Lower leg skin (tissue), 4 donors: ENCODE measurements at regions not wholly inside any gene's neighbourhood (a gene's known extent, or its start where the extent isn't known, plus 50 kb on each side); places are given as distances from the start of the nearest gene placed in this dataset.

Experiments used
- DNase-seq, 2 donors: peaks; one replicate each; pipeline ENCODE4 v3.0.0-alpha.2; 2019; ENCODE audit warnings: low spot score in 2 of 2
- H3K4me3 ChIP-seq: fragments of 200-600 bp; sonication (generic); 2 replicates; pipeline ENCODE4 v1.5.1; 2017; ENCODE audit warnings: mild to moderate bottlenecking, low read depth; ENCODE audit not compliant: poor library complexity, severe bottlenecking
- POLR2A ChIP-seq, 2 donors: fragments of 450-650 bp; IDR thresholded peaks; one replicate each; pipeline ENCODE4 v1.6.1; 2016 to 2017; ENCODE audit warnings: antibody characterized with exemption in 2 of 2, mild to moderate bottlenecking in 1 of 2, moderate library complexity in 1 of 2
- WGBS, 2 donors: methylation state at CpG; one replicate each; pipeline ENCODE4 v1.1.5; 2018; 5-methylcytosine and 5-hydroxymethylcytosine counted together
- intact Hi-C: fragments of 100-400 bp; cut with DNase I; formaldehyde crosslinking; loops from one replicate; pipeline ENCODE4 v1.15.0; 2023; ENCODE audit warnings: low total_unique reads
- TF ChIP-seq, protein P1 (sequence below), 3 donors: fragments of 450-650 bp; IDR thresholded peaks; one replicate each; pipeline ENCODE4 v1.5.1; 2016; ENCODE audit warnings: antibody characterized with exemption in 3 of 3, mild to moderate bottlenecking in 3 of 3, moderate library complexity in 2 of 3

DNA sequence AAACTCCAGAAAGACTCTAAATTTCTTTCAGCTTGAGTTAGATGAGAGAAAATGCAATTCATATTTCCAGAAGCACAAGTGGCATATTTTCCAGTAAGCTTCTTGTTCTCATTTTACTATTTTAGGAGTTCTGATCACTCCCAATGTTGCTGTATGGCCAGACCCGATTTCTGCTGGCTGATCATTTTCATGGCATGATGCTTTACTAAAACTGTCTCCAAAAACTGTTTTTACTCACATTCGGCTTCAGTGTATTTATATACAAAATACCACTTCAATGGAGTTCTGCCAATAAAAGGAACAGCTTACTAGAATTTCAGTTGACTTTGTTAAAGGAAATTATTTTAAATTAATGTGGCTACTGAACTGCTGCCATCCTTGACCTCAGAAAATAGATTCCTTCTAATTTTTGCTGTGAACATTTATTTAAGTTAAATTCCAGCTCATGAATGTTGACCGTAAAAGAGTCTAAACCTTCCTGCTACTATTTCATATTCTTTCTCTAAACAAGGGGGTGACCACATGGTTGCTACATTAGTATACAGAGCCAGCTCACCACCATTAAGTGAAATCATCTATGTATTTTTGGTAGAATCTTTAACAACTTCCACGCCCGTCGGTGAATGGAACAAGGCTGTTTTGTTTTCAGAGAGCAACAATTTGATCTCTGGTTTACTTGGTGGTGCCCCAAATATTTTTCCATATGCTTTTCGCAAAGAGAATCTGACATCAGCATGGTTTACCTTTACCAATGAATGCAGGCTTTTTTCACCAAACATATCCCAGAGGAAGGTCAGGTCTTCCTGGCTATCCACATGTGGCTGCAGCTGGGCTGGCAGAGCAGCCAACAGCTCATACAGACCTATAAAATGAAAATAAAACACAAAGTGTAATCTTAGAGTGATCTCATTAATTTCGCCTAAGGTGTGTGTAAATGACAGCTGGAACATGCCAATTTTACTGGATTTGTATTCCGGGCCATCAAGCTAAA lies 101.2 kb downstream of the MPP7 start:
- H3K4me3 ChIP-seq = no peak overlapping the region
- no peak for DNase-seq
- 69% methylated on average over 9 of the region's 9 CpGs for WGBS, 2 donors
- no peak for TF ChIP-seq POLR2A (IDR thresholded peaks at IDR 0.05)
- TF ChIP-seq, protein P1, sequence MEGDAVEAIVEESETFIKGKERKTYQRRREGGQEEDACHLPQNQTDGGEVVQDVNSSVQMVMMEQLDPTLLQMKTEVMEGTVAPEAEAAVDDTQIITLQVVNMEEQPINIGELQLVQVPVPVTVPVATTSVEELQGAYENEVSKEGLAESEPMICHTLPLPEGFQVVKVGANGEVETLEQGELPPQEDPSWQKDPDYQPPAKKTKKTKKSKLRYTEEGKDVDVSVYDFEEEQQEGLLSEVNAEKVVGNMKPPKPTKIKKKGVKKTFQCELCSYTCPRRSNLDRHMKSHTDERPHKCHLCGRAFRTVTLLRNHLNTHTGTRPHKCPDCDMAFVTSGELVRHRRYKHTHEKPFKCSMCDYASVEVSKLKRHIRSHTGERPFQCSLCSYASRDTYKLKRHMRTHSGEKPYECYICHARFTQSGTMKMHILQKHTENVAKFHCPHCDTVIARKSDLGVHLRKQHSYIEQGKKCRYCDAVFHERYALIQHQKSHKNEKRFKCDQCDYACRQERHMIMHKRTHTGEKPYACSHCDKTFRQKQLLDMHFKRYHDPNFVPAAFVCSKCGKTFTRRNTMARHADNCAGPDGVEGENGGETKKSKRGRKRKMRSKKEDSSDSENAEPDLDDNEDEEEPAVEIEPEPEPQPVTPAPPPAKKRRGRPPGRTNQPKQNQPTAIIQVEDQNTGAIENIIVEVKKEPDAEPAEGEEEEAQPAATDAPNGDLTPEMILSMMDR (IDR thresholded peaks at IDR 0.05) = no peak
- intact Hi-C loops = no loop called here

DNA sequence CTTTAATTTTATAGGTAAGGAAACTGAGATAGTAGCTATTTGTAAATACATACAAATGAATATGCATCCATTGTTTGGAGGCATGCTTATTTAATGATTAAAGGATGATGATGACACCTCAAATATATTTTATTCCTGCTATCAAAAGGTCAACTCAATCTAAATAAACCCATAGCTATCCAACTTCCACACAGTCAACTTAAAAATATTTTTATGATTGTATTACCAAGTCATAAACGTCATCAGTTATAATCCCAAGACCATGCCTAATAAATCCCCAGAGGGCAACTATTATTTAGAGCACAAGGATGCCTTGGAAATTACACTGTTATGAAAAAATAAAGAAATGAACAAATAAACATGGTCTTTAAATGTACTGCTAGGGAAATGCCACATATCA lies 102.1 kb downstream of the MPP7 start:
- DNase-seq = no peak
- WGBS, 2 donors = 33 to 56% methylated on average over 1 of the region's 1 CpG
- no peak overlapping the region for H3K4me3 ChIP-seq
- TF ChIP-seq, protein P1 (IDR thresholded peaks at IDR 0.05) = no peak
- no peak for TF ChIP-seq POLR2A (IDR thresholded peaks at IDR 0.05)
- intact Hi-C loops = no loop called here

DNA sequence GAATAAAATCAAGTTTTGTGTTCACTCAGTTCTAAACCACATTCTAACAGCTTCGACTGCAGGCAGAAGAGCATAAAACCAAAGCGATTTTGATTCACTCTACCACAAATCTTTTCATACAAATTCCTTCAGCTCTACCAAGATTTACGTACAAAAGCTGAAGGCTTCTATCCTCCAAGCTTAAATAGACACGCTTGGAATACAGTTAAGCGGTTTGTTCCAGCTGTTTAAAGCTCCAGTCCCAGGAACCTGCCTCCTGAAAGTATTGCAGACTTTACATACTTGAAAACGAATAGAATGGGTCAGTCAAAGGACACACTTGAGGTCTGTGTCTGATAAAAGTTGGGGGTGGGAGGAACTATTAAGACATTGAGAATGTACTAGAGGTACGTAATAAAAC lies 102.9 kb downstream of the MPP7 start:
- WGBS, 2 donors = 85 to 86% methylated on average over 7 of the region's 7 CpGs
- intact Hi-C loops = no loop called here
- no peak overlapping the region for H3K4me3 ChIP-seq
- no peak for DNase-seq
- no peak for TF ChIP-seq POLR2A (IDR thresholded peaks at IDR 0.05)
- TF ChIP-seq, protein P1 (IDR thresholded peaks at IDR 0.05) = no peak

DNA sequence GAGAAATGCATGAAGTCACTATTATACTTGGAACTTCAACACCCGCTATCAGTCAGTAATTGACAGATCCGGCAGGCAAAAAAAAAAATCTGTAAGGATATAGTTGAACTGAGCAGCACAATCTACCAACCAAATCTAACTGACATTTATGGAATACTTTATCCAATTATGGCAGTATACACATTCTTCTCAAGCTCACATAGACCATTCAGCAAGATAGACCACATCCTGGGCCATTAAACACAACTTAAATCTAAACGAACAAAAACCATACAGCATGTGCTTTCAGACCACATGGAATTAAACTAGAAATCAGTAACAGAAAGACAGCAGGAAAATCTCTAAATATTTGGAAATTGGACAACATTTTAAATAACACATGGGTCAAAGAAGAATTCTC lies 112.7 kb downstream of the MPP7 start:
- no peak for DNase-seq
- 81 to 83% methylated on average over 3 of the region's 3 CpGs for WGBS, 2 donors
- TF ChIP-seq, protein P1 (IDR thresholded peaks at IDR 0.05) = no peak
- TF ChIP-seq POLR2A (IDR thresholded peaks at IDR 0.05) = no peak
- H3K4me3 ChIP-seq = no peak overlapping the region
- intact Hi-C loops = no loop called here

DNA sequence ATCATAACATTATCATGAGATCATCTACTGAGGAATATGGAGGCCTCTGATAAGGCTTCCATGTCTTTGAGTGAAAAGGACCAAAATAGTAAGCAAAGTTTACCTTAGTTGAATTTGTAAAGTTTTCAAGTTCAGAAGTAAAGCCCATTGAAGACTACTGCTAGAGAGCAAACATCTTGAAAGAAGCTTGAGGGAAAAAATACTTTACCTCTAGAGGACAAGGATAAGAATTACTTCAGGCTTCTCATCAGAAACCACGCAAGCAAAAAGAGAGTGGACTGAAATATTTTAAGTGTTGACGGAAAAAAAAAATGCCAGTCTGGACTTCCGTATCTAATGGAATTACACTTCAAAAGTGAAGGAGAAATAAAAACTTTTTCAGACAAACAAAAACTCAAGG lies 114.3 kb downstream of the MPP7 start:
- intact Hi-C loops = no loop called here
- TF ChIP-seq POLR2A (IDR thresholded peaks at IDR 0.05) = no peak
- TF ChIP-seq, protein P1 (IDR thresholded peaks at IDR 0.05) = no peak
- WGBS, 2 donors = 94 to 96% methylated on average over 3 of the region's 3 CpGs
- H3K4me3 ChIP-seq = no peak overlapping the region
- no peak for DNase-seq
